ENCODE measurements at regions not wholly inside any gene's neighbourhood (a gene's known extent, or its start where the extent isn't known, plus 50 kb on each side); places are given as distances from the start of the nearest gene placed in this dataset.
"Not testable (repeated sequence)": the region's sequence is repeated elsewhere in the genome, so short reads cannot be mapped to it uniquely, and the experiment has no call there.

- DNase-seq (ENCODE audit: low read depth in 2 of 3, low spot score in 2 of 3) = no peak
Measured at GRCh38 chr2:240238786-240239185, 98.3 kb upstream of the OTOS start.

GRCh38 chr2:240239325-240239724 lies 98.9 kb upstream of the OTOS start:
- no peak for DNase-seq (ENCODE audit: low read depth in 2 of 3, low spot score in 2 of 3)

- DNase-seq (ENCODE audit: low read depth in 2 of 3, low spot score in 2 of 3) = no peak
Measured at GRCh38 chr2:240240017-240240734, 99.7 kb upstream of the OTOS start.

DNA sequence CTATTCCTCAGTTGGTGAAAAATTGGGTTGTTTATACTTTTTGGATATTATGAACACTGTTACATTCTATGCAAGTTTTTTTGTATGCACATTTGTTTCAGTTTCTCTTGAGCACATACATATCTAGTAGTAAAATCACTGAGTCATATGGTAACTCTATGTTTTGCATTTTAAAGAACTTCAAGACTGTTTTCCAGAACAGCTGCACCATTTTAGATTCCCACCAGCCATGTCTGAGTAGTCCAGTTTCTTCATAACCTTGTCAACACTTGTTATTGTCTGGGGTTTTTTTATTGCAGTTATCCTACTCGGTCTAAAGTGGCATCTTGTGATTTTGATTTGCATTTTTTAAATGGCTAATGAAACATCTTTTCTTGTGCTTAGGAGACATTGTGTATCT lies 100.3 kb upstream of the OTOS start:
- no peak for DNase-seq (ENCODE audit: low read depth in 2 of 3, low spot score in 2 of 3)

DNA sequence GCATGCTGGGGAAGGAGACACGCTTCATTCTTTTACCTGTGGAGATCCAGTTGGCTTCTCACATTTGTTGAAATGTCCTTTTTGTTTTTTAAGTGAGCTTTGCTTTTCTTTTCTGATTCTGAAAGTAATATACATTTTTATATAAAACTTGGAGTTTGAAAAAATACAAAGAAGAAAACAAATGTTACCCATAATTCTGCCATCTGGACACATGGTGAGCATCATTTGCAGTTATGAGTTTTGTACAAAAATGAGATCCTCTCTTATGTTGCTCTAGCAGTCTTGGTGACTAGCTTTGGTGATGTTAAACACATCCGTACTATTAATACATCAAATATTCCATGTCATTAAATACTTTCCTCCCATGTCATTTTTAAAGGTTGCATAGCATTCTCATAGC lies 101.1 kb upstream of the OTOS start:
- DNase-seq (ENCODE audit: low read depth in 2 of 3, low spot score in 2 of 3) = no peak

GRCh38 chr2:240243049-240243448 lies 102.6 kb upstream of the OTOS start:
- not testable (repeated sequence) for DNase-seq (ENCODE audit: low read depth in 2 of 3, low spot score in 2 of 3)

GRCh38 chr2:240244543-240244942 lies 104.1 kb upstream of the OTOS start:
- DNase-seq (ENCODE audit: low read depth in 2 of 3, low spot score in 2 of 3) = no peak

- DNase-seq (ENCODE audit: low read depth in 2 of 3, low spot score in 2 of 3) = no peak
Measured at GRCh38 chr2:240245184-240245583, 104.7 kb upstream of the OTOS start.

DNA sequence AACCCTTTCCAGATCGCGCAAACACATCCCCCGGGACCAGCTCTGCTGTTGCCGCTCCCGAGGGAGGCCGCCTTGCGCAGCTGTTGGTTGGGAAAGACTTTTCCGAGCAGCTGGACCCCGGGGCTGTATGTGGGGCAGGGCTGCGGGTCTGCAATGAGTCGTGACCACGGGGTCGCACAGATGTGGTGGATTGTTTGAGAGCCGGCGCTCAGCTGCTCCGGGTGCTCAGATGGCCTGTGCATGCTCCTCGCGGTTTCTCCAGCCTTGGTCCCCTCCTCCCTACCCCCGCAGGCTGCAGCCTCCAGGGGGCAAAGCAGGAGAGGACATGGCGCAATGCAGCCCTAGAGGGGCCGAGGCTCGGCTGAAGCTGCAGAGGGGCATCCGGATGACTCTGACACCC lies 105.2 kb upstream of the OTOS start:
- DNase-seq (ENCODE audit: low read depth in 2 of 3, low spot score in 2 of 3) = no peak

DNA sequence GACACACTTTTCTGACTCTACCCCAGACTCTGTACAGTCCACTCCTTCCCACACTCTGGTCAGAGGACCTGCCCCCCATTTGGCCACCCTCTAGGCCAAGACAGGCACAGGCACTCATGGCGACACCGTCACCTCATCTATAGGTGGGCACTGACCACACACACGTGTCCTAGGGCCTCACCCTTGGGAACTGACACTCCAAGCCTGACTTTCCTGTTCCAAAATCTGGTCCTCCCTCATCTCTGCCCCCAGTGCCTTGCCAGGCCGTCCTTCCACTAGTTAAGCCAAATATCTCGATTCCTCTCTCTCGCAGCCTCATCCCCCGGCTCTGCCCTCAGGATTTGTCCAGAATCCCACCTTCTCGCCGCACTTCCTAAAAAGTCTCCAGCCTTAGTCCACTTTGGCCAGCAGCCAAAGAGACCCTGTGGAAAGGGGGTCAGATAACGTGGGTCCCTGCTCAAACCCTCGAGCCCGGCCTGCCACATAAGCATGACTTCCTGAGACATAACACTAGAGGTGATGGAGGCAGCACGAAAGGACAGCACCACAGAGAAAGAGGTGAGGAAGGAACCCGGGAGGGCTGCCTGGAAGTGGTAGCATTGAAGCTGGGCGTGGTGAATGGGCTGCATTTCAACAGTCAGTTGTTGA lies 105.8 kb upstream of the OTOS start:
- DNase-seq (ENCODE audit: low read depth in 2 of 3, low spot score in 2 of 3) = no peak

- DNase-seq (ENCODE audit: low read depth in 2 of 3, low spot score in 2 of 3) = no peak
Measured at GRCh38 chr2:240247241-240247867, 106.9 kb upstream of the OTOS start.

GRCh38 chr2:240247868-240248720 lies 107.6 kb upstream of the OTOS start:
- no peak for DNase-seq (ENCODE audit: low read depth in 2 of 3, low spot score in 2 of 3)

DNA sequence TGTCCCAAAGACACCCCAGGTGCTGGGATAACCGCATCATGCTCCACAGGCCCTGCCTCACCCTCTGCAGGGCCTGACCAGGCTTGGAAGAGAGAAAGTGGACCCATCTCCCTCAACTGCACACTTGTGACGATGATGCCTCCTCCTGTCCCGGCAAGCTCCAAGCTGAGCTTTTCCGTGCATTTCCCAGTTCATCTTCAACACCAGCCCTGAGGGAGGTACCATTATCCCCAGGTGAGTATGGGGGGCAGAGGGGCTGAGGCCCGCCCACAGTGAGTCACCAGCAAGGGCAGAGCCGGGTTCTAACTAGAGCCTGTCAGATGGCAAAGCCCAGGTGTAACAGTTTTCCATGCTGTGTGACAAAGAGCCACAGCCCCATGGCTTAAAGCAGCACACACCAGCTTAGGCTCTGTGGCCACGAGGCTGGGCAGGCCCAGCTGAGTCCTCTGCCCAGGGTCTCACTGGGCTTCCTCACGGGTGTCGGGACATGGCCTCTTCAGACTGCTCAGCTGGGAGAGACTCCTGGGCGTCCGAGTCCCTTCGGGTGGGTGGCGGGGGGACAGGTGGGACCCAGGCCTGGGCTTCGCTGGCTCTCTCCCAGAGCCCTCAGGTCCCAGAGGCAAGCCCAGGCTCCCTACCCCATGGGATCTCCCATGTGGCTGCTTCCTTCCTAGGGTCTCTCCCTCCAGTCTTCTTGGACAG lies 108.4 kb upstream of the OTOS start:
- DNase-seq (ENCODE audit: low read depth in 2 of 3, low spot score in 2 of 3) = no peak

GRCh38 chr2:240249423-240250149 lies 109.1 kb upstream of the OTOS start:
- no peak for DNase-seq (ENCODE audit: low read depth in 2 of 3, low spot score in 2 of 3)

DNA sequence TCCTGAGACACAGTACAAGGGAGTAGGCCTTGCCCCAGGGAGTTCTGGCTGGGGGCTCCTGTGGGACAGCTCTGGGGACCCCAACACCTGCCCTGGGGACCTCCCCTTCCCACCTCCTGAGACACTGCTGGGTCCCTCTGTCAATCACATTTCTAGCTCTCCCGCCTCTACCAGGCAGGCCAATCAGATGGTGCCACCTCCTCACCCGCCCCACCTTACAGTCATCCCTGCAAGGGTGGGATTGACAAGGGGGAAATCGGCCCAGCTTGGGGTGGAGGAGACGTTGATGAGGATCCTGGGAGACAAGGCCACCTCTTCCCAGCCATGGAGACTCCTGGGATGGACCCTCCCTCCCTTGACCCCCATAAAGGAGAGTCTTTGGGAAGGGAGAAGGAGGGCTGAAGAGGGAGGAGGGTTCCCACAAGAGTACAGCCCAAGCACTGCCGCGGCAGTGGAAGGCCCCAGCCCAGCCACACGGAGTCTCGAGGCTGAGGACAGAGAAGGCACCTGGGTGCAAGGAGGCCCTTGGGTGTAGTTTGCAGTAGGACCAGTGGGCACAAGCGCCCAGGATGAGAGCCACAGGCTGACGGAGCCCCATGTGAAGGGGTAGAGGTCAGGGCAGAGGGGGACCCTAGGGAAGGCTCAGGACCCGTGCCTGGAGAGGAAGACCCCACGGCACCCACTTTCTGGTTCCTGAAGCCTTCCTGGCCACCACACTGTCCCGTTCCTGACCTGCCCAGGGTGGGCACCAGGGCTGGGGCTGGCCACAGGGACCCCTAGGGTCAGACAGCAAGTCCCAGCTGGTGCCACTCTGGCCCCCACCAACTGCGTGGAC lies 109.9 kb upstream of the OTOS start:
- no peak for DNase-seq (ENCODE audit: low read depth in 2 of 3, low spot score in 2 of 3)

GRCh38 chr2:240250985-240251847 lies 110.8 kb upstream of the OTOS start:
- peak in 1 of 3 donors; percentile 13 for DNase-seq (ENCODE audit: low read depth in 2 of 3, low spot score in 2 of 3)

DNA sequence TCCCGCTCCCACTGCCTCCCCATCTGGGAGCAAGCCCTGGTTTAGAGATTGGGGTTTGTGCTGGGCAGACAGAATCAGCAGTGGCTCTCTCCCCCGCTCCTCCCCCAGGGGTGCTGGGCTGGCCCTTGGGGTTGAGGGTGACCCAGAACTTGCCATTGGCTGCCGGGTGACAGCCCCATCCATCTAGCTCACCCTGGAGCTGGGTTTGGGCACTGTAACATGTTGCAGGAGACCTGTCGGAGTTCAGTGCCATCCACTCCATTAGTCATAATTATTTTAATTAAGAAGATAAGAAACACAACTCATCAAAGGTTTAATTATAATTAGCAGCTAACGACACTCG lies 111.4 kb upstream of the OTOS start:
- DNase-seq (ENCODE audit: low read depth in 2 of 3, low spot score in 2 of 3) = no peak

GRCh38 chr2:240252191-240252871 lies 111.9 kb upstream of the OTOS start:
- no peak for DNase-seq (ENCODE audit: low read depth in 2 of 3, low spot score in 2 of 3)
